HG03439 (cell line): ENCODE measurements at regions not wholly inside any gene's neighbourhood (a gene's known extent, or its start where the extent isn't known, plus 50 kb on each side); places are given as distances from the start of the nearest gene placed in this dataset.
"Not testable (repeated sequence)": the region's sequence is repeated elsewhere in the genome, so short reads cannot be mapped to it uniquely, and the experiment has no call there.

Experiments
- ATAC-seq: cut with Tn5 transposase; IDR thresholded peaks from one replicate; pipeline ENCODE4 v1.9.1; 2021; ENCODE audit warnings: mild to moderate bottlenecking, moderate library complexity; ENCODE audit not compliant: unreplicated experiment

GRCh38 chr16:17989255-17989654 is 347.3 kb downstream of the NPIPA8 start:
- no peak for ATAC-seq

GRCh38 chr16:17988839-17989238 is 347.7 kb downstream of the NPIPA8 start:
- ATAC-seq: no peak

- no peak for ATAC-seq
Measured at GRCh38 chr16:17986991-17987390, 349.5 kb downstream of the NPIPA8 start.

- no peak for ATAC-seq
Measured at GRCh38 chr16:17984810-17985209, 351.7 kb downstream of the NPIPA8 start.

- ATAC-seq: no peak
Measured at GRCh38 chr16:17983847-17984639, 352.5 kb downstream of the NPIPA8 start.

DNA sequence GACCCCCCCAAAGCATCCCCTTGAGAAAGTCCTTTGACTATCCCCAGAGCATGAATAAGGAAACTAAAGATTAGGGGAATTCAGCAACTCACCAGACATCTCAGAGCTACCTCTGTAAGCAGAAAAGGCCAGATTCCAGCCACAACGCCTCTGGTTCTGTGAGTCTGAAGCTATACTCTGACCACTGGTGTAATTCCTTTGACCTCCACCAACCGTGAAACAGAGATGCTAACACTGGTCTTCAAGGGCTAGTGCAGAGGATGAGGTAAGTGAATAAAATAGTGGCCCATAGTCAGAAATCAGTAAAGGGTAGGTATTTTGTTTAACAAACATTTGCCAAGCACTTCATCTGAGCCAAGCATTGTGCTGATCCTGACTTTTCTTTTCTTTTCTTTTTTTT is 353.4 kb downstream of the NPIPA8 start:
- no peak for ATAC-seq

GRCh38 chr16:17977260-17977659 is 359.3 kb downstream of the NPIPA8 start:
- ATAC-seq: no peak

DNA sequence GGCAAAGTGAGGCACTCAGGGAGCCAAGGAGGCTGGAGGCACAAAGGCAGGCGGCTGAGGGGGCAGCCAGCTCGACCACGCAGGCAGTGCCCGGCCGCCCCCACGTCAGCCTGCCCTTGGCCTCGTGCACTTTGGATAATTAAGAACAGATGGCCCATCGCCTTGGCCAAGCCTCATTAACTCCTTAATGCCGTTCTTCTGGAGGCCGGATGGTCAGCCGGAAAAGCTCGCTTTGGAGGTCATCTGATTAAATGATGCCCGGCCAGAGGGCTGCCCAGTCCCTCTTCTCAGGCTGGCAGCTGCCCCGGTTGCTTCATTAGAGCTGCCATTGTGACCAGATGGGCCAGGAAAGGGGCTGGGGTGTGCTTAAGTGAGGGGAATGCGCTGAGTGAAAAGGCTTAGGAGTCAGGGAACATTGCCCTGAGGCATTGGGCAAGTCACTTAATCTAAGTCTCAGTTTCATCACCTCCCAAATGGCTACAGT is 364.0 kb downstream of the NPIPA8 start:
- ATAC-seq: no peak

GRCh38 chr16:17970816-17971331 is 365.7 kb downstream of the NPIPA8 start:
- ATAC-seq: no peak

- ATAC-seq: no peak
Measured at GRCh38 chr16:17970157-17970765, 366.3 kb downstream of the NPIPA8 start.

- ATAC-seq: no peak
Measured at GRCh38 chr16:17965133-17965900, 371.2 kb downstream of the NPIPA8 start.

DNA sequence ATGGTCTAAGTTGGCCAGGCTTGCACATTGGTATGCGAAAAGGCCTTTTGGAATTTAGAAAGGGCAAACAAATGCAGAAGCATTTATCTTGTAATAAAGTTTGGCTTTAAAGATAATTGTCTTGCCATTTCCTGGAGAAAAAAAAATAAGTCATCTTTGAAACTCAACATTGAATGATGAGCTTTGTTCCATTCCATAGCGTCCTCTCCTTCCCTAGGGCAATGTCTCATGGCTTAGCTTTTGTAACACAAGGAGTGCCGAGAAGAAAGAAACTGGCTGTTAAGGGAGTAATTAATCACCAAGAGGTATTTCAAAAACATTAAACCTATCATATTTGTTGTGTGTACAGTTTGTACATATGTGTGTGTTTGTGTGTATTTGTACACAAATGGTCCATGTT is 372.3 kb downstream of the NPIPA8 start:
- ATAC-seq: no peak

GRCh38 chr16:17963185-17963836 is 373.2 kb downstream of the NPIPA8 start:
- no peak for ATAC-seq

- ATAC-seq: no peak
Measured at GRCh38 chr16:17962726-17963125, 373.8 kb downstream of the NPIPA8 start.

GRCh38 chr16:17961822-17962221 is 374.7 kb downstream of the NPIPA8 start:
- ATAC-seq: not testable (repeated sequence)

DNA sequence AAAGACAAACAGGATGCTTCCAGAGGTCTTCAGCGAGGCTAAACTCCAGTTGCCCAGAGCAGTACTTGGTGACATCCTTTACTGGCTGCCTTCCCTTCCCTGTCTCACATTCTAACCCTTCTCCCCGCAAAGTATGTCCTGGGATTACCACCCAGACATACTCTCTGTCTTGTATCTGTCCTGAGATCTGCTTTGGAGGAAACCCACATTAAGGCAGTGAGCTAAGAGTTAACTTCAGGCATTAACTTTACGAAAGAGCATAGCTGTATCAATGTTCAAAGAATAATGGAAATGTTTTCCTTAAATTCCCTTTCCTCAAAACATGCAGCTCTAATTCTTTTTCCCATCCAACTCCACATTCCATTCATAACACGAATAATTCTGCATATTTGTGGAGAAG is 385.2 kb downstream of the NPIPA8 start:
- no peak for ATAC-seq

DNA sequence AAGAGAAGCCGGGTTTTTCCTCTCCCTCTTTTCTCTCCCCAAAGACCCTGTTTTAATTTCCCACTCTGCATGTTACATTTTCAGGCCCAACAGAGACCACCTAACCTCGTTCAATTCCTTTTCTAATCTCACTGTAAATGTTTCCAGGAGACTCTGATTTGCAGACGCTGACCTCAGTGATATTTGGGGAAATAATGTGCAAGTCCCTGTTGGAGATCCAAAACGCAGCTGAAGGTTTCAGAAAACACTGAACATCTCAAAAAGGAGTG is 386.6 kb downstream of the NPIPA8 start:
- no peak for ATAC-seq

GRCh38 chr16:17949141-17949981 is 387.2 kb downstream of the NPIPA8 start:
- no peak for ATAC-seq

DNA sequence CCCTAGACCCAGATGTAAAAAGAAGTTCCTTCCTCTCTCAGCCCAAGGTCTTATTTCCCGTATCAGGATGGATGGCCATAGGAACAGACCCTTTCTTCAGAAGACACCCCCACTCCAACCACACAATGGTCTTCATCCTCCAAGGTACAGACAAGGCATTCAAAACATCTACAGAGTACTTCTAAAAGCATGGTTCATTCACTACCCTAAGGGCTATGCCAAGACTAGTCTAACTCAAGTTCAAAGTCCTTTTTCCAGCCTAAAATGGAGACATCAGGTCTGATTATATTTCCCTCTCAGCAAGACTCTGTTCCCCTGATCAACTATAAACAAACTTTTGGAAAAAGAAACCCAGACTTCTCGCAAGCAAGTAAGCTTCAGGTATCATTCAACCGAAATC is 388.9 kb downstream of the NPIPA8 start:
- ATAC-seq: no peak

DNA sequence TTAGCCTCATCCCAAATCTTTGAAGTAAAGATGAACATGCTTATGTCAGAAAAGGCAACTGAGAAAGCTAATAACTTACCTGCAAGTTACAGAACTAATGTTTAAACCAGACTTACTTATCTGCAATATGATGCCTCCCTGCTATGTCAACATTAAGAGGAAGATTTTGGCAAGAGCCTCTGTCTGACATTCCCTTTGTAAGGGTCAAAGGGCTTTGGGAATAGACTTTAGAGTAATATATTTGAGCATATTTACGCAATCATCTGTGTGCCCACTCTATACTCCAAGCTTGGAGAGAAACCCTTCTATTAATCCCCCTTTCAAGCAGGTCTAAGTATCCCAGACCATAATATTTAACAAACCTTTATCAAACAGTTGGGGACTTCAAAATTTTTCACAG is 389.4 kb downstream of the NPIPA8 start:
- ATAC-seq: no peak
